HCT116 (cell line): ENCODE measurements at regions not wholly inside any gene's neighbourhood (a gene's known extent, or its start where the extent isn't known, plus 50 kb on each side); places are given as distances from the start of the nearest gene placed in this dataset.
A peak's percentile ranks its signal among the peaks of the same experiment; 100 is the strongest.
"Not testable (repeated sequence)": the region's sequence is repeated elsewhere in the genome, so short reads cannot be mapped to it uniquely, and the experiment has no call there.

Source experiments
- ATAC-seq: fragments of 200-7000 bp; cut with Tn5 transposase; 2 replicates; pipeline ENCODE4 v1.9.1; 2020; ENCODE audit warnings: mild to moderate bottlenecking, moderate library complexity
- BruUV-seq: library from RNA; stranded (reverse); fragments of 400-500 nt; replicated peaks from 2 replicates; lab custom pipeline; 2021; lab: Mats Ljungman, UMichigan
- CTCF ChIA-PET: fragments of 300-600 bp; sonication (Branson Sonifier 250); formaldehyde crosslinking; loops from one replicate; lab custom pipeline; 2021; ENCODE audit warnings: antibody characterized with exemption; lab: Charles Lee
- POLR2A ChIA-PET: fragments of 300-600, 350-600 bp; sonication (Branson Sonifier 250); formaldehyde crosslinking; loops from one replicate; lab custom pipeline; 2021; ENCODE audit warnings: antibody characterized with exemption; lab: Charles Lee
- RAD21 ChIA-PET, 2 experiments: fragments of 300-600 bp; sonication (Branson Sonifier 250); formaldehyde crosslinking; loops; one replicate each; lab custom pipeline; 2023; ENCODE audit warnings: low total read pairs in 2 of 2; ENCODE audit not compliant: uncharacterized antibody in 2 of 2, unreplicated experiment in 2 of 2, low non-redundant PET in 1 of 2; lab: Charles Lee
- DNase-seq: peaks from one replicate; pipeline ENCODE4 v3.0.0-alpha.2; 2010; ENCODE audit warnings: low read depth, low spot score
- H2AFZ ChIP-seq: fragments of 200-600 bp; shearing (Covaris generic), sonication (generic); 2 replicates; pipeline ENCODE4 v1.6.1; 2017; ENCODE audit warnings: low read depth, mixed run types, mixed read lengths, antibody characterized with exemption, low read length; ENCODE audit not compliant: poor library complexity, severe bottlenecking
- H3K27ac ChIP-seq: 2 replicates; pipeline ENCODE4 v1.5.1; 2012; ENCODE audit warnings: low read depth, low read length
- H3K27me3 ChIP-seq: fragments of 200-600 bp; sonication (generic); 2 replicates; pipeline ENCODE4 v1.6.1; 2016; ENCODE audit warnings: mixed run types, low read length, mixed read lengths; ENCODE audit not compliant: insufficient read depth
- H3K36me3 ChIP-seq, 2 experiments: fragments of 200-500 bp in 1 of 2; fragments of 200-600 bp in 1 of 2; sonication (Bioruptor generic) in 1 of 2; sonication (generic) in 1 of 2; 2 replicates each; pipeline versions ENCODE4 v1.5.1 to v1.6.1; 2014 to 2016; ENCODE audit warnings: low read length in 2 of 2, inconsistent platforms in 1 of 2, mixed read lengths in 1 of 2, mixed run types in 1 of 2; ENCODE audit not compliant: insufficient read depth in 2 of 2, control insufficient read depth in 1 of 2
- H3K4me1 ChIP-seq, 2 experiments: fragments of 200-600 bp in 1 of 2; sonication (generic) in 1 of 2; 2 replicates each; pipeline versions ENCODE4 v1.5.1 to v1.6.1; 2012 to 2017; ENCODE audit warnings: low read length in 2 of 2, inconsistent platforms in 1 of 2, mild to moderate bottlenecking in 1 of 2, mixed read lengths in 1 of 2, mixed run types in 1 of 2, moderate library complexity in 1 of 2; ENCODE audit not compliant: insufficient read depth in 2 of 2, control insufficient read depth in 1 of 2
- H3K4me2 ChIP-seq: fragments of 200-600 bp; sonication (generic); 2 replicates; pipeline ENCODE4 v1.6.1; 2017; ENCODE audit warnings: mixed run types, low read length, mixed read lengths
- H3K4me3 ChIP-seq, 2 experiments: fragments of 200-600 bp in 1 of 2; sonication (generic) in 1 of 2; replicated peaks in 1 of 2; 2 replicates each; pipeline ENCODE4 v1.5.1; 2011 to 2016; ENCODE audit warnings: low read length in 2 of 2, control low read depth in 1 of 2, low read depth in 1 of 2, mild to moderate bottlenecking in 1 of 2, mixed read lengths in 1 of 2, mixed run types in 1 of 2
- H3K79me2 ChIP-seq: fragments of 200-600 bp; sonication (generic); 2 replicates; pipeline ENCODE4 v1.6.1; 2017; ENCODE audit warnings: mild to moderate bottlenecking, mixed run types, low read length, moderate library complexity, mixed read lengths; ENCODE audit not compliant: insufficient read depth
- H3K9ac ChIP-seq: fragments of 200-600 bp; sonication (generic); 2 replicates; pipeline ENCODE4 v1.6.1; 2016; ENCODE audit warnings: low read length, mixed read lengths
- H3K9me2 ChIP-seq: fragments of 200-600 bp; sonication (generic), shearing (Covaris generic); 2 replicates; pipeline ENCODE4 v1.6.1; 2017; ENCODE audit warnings: mixed run types, mild to moderate bottlenecking, moderate library complexity; ENCODE audit not compliant: insufficient read depth
- H3K9me3 ChIP-seq, 2 experiments: fragments of 200-500 bp in 1 of 2; fragments of 200-600 bp in 1 of 2; sonication (Bioruptor generic) in 1 of 2; sonication (generic) in 1 of 2; 2 replicates each; pipeline ENCODE4 v1.6.1; 2014 to 2017; ENCODE audit warnings: low read length in 2 of 2, mixed read lengths in 2 of 2, inconsistent platforms in 1 of 2, low read depth in 1 of 2, mild to moderate bottlenecking in 1 of 2, mixed run types in 1 of 2, moderate library complexity in 1 of 2; ENCODE audit not compliant: control insufficient read depth in 1 of 2, insufficient read depth in 1 of 2
- H4K20me1 ChIP-seq: fragments of 200-600 bp; sonication (generic), shearing (Covaris generic); 2 replicates; pipeline ENCODE4 v1.6.1; 2017; ENCODE audit warnings: mixed run types, mild to moderate bottlenecking, moderate library complexity; ENCODE audit not compliant: insufficient read depth
- ATF3 ChIP-seq: IDR thresholded peaks from 2 replicates; pipeline ENCODE4 v1.6.1; 2012
- CTCF ChIP-seq, 3 experiments: fragments of 200-600 bp in 1 of 3; sonication (generic) in 1 of 3; IDR thresholded peaks in 2 of 3; conservative IDR thresholded peaks in 1 of 3; 2 replicates each; pipeline ENCODE4 v1.5.1; 2012 to 2017; ENCODE audit warnings: low read depth in 2 of 3, low read length in 2 of 3, antibody characterized with exemption in 1 of 3, borderline replicate concordance in 1 of 3, control low read depth in 1 of 3, mild to moderate bottlenecking in 1 of 3, mixed read lengths in 1 of 3, mixed run types in 1 of 3, moderate library complexity in 1 of 3; ENCODE audit not compliant: insufficient read depth in 1 of 3
- FOSL1 ChIP-seq: IDR thresholded peaks from 2 replicates; pipeline ENCODE4 v1.6.1; 2012; ENCODE audit warnings: low read depth
- JUND ChIP-seq: IDR thresholded peaks from 2 replicates; pipeline ENCODE4 v1.6.1; 2012
- ZFX ChIP-seq: fragments of 450-650 bp; IDR thresholded peaks from 2 replicates; pipeline ENCODE4 v1.6.1; 2017
- ZNF274 ChIP-seq: fragments of 200-500 bp; sonication (Bioruptor generic); IDR thresholded peaks from 2 replicates; pipeline ENCODE4 v1.6.1; 2014; ENCODE audit warnings: mild to moderate bottlenecking, low read depth, low read length, inconsistent platforms
- intact Hi-C: fragments of 100-400 bp; cut with micrococcal nuclease; formaldehyde crosslinking; loops from 2 replicates; pipeline ENCODE4 v1.10.0; 2022

- H3K9me3 ChIP-seq, H3K4me3 ChIP-seq, POLR2A ChIA-PET, H3K9me2 ChIP-seq, CTCF ChIA-PET, H3K36me3 ChIP-seq, H4K20me1 ChIP-seq, H3K4me1 ChIP-seq, ATAC-seq, BruUV-seq, intact Hi-C loops, H3K4me2 ChIP-seq, H3K9ac ChIP-seq, H3K27ac ChIP-seq, DNase-seq, H3K27me3 ChIP-seq, H2AFZ ChIP-seq, RAD21 ChIA-PET, H3K79me2 ChIP-seq: not testable (repeated sequence)
These were observed 435.2 kb downstream of the ZNF479 start for GRCh38 chr7:56697058-56697457.

- no peak for TF ChIP-seq CTCF (IDR thresholded peaks at IDR 0.05 in 2 of 3, conservative IDR thresholded peaks at IDR 0.05 in 1 of 3; ENCODE audit: borderline replicate concordance in 1 of 3, insufficient read depth in 1 of 3, low read depth in 2 of 3, low read length in 2 of 3)
- no peak for TF ChIP-seq ZFX
- TF ChIP-seq FOSL1: no peak
- TF ChIP-seq ATF3: no peak
- TF ChIP-seq ZNF274: peak; percentile 85
- TF ChIP-seq JUND: no peak
- Histone ChIP-seq H2AFZ (no peak overlapping the region), H3K9me2 (no peaks in the 10 kb centered on the region)
These were observed 445.9 kb downstream of the ZNF479 start for GRCh38 chr7:56686276-56686859.

More at GRCh38 chr7:56686276-56686859, 445.9 kb downstream of the ZNF479 start:
- no peak overlapping the region for H3K27ac ChIP-seq
- no peak for DNase-seq
- H3K4me2 ChIP-seq: no peak overlapping the region
- no TSS peak for BruUV-seq
- H3K9ac ChIP-seq: no peak overlapping the region
- no peaks in the 10 kb centered on the region for H3K36me3 ChIP-seq
- H3K4me1 ChIP-seq: no peaks in the 10 kb centered on the region
- ChIA-PET CTCF (no interaction called here), RAD21 (no interaction called here), POLR2A (no interaction called here)
- H3K79me2 ChIP-seq: no peaks in the 10 kb centered on the region
- H3K27me3 ChIP-seq: no peaks in the 10 kb centered on the region
- intact Hi-C loops: no loop called here
- no peaks in the 10 kb centered on the region for H4K20me1 ChIP-seq
- peaks cover 22 to 23% of the 10 kb centered on the region in 2 experiments; a peak in 3 of 4 replicates for H3K9me3 ChIP-seq
- H3K4me3 ChIP-seq: no peak overlapping the region
- no peak for ATAC-seq
